MM.1S (cell line): ENCODE measurements at regions not wholly inside any gene's neighbourhood (a gene's known extent, or its start where the extent isn't known, plus 50 kb on each side); places are given as distances from the start of the nearest gene placed in this dataset.

Experiments
- DNase-seq: peaks from one replicate; pipeline ENCODE4 v3.0.0-alpha.2; 2015
- H2AFZ ChIP-seq: fragments of 300-600 bp; sonication (generic); 2 replicates; pipeline ENCODE4 v1.6.0; 2016; ENCODE audit warnings: antibody characterized with exemption, low read length
- H3F3A ChIP-seq: fragments of 300-600 bp; sonication (generic); 2 replicates; pipeline ENCODE4 v1.6.1; 2016; ENCODE audit warnings: mild to moderate bottlenecking, antibody characterized with exemption, low read length, moderate library complexity, mixed read lengths; ENCODE audit not compliant: insufficient read depth
- H3K27ac ChIP-seq: fragments of 300-600 bp; sonication (generic); 2 replicates; pipeline ENCODE4 v1.5.1; 2016; ENCODE audit warnings: mild to moderate bottlenecking, low read length
- H3K27me3 ChIP-seq: fragments of 300-600 bp; sonication (generic); replicated peaks from 2 replicates; pipeline ENCODE4 v1.6.0; 2016; ENCODE audit warnings: low read length; ENCODE audit not compliant: insufficient read depth
- H3K36me3 ChIP-seq: fragments of 300-600 bp; sonication (generic); replicated peaks from 2 replicates; pipeline ENCODE4 v1.6.1; 2016; ENCODE audit warnings: mild to moderate bottlenecking, low read length, mixed read lengths; ENCODE audit not compliant: insufficient read depth
- H3K4me1 ChIP-seq: fragments of 300-600 bp; sonication (generic); 2 replicates; pipeline ENCODE4 v1.6.1; 2016; ENCODE audit warnings: low read length, mixed read lengths
- H3K4me2 ChIP-seq: fragments of 300-600 bp; sonication (generic); 2 replicates; pipeline ENCODE4 v1.6.0; 2016; ENCODE audit warnings: low read depth, low read length
- H3K4me3 ChIP-seq: fragments of 300-600 bp; sonication (generic); 2 replicates; pipeline ENCODE4 v1.5.1; 2016; ENCODE audit warnings: low read length, mixed read lengths
- H3K79me2 ChIP-seq: fragments of 300-600 bp; sonication (generic); 2 replicates; pipeline ENCODE4 v1.6.1; 2016; ENCODE audit warnings: mixed run types, low read length, mixed read lengths
- H3K9ac ChIP-seq: fragments of 300-600 bp; sonication (generic); 2 replicates; pipeline ENCODE4 v1.6.1; 2016; ENCODE audit warnings: low read length, mixed read lengths
- H3K9me2 ChIP-seq: fragments of 300-600 bp; sonication (generic); replicated peaks from 2 replicates; pipeline ENCODE4 v1.6.1; 2016; ENCODE audit warnings: mild to moderate bottlenecking, low read length, mixed read lengths; ENCODE audit not compliant: insufficient read depth
- H3K9me3 ChIP-seq: fragments of 300-600 bp; sonication (generic); replicated peaks from 2 replicates; pipeline ENCODE4 v1.6.1; 2016; ENCODE audit warnings: mild to moderate bottlenecking, low read length, mixed read lengths; ENCODE audit not compliant: insufficient read depth
- H4K20me1 ChIP-seq: fragments of 300-600 bp; sonication (generic); 2 replicates; pipeline ENCODE4 v1.6.1; 2016; ENCODE audit warnings: mild to moderate bottlenecking, low read length, moderate library complexity, mixed read lengths; ENCODE audit not compliant: insufficient read depth
- CTCF ChIP-seq: fragments of 300-600 bp; sonication (generic); IDR thresholded peaks from 2 replicates; pipeline ENCODE4 v1.5.1; 2016; ENCODE audit warnings: antibody characterized with exemption, low read length, mixed read lengths
- EZH2 ChIP-seq: fragments of 300-600 bp; sonication (generic); optimal IDR thresholded peaks from 2 replicates; pipeline ENCODE3; 2017; ENCODE audit warnings: low read depth, mild to moderate bottlenecking, antibody characterized with exemption, low read length, mixed read lengths
- EZH2phosphoT487 ChIP-seq: fragments of 300-600 bp; sonication (generic); IDR thresholded peaks from 2 replicates; pipeline ENCODE4 v1.6.1; 2018; ENCODE audit warnings: antibody characterized with exemption, low read length

GRCh38 chr17:13128676-13129075, 110.8 kb upstream of the ELAC2 start:
- no peaks in the 10 kb centered on the region for H3K27me3 ChIP-seq
- H3K27ac ChIP-seq = no peak overlapping the region
- no peaks in the 10 kb centered on the region for H3K9me3 ChIP-seq
- no peaks in the 10 kb centered on the region for H3K79me2 ChIP-seq
- no peaks in the 10 kb centered on the region for H4K20me1 ChIP-seq
- no peaks in the 10 kb centered on the region for H3K4me1 ChIP-seq
- TF ChIP-seq CTCF (no peak), EZH2phosphoT487 (no peak), EZH2 (no peak)
- no peaks in the 10 kb centered on the region for H3K9me2 ChIP-seq
- H3F3A ChIP-seq = no peaks in the 10 kb centered on the region
- no peak overlapping the region for H3K4me3 ChIP-seq
- H2AFZ ChIP-seq = no peak overlapping the region
- no peak overlapping the region for H3K4me2 ChIP-seq
- no peaks in the 10 kb centered on the region for H3K36me3 ChIP-seq
- DNase-seq = no peak
- H3K9ac ChIP-seq = no peak overlapping the region

GRCh38 chr17:13127921-13128602, 110.2 kb upstream of the ELAC2 start:
- Histone ChIP-seq H3K9me2 (no peaks in the 10 kb centered on the region), H3K4me1 (no peaks in the 10 kb centered on the region), H3K4me2 (no peak overlapping the region), H2AFZ (no peak overlapping the region), H3K27me3 (no peaks in the 10 kb centered on the region), H3K79me2 (no peaks in the 10 kb centered on the region), H3K36me3 (no peaks in the 10 kb centered on the region), H3K4me3 (no peak overlapping the region), H3F3A (no peaks in the 10 kb centered on the region), H3K27ac (no peak overlapping the region), H3K9me3 (no peaks in the 10 kb centered on the region), H3K9ac (no peak overlapping the region), H4K20me1 (no peaks in the 10 kb centered on the region)
- TF ChIP-seq EZH2 = no peak
- TF ChIP-seq CTCF = no peak
- no peak for TF ChIP-seq EZH2phosphoT487
- no peak for DNase-seq

- Histone ChIP-seq H3F3A (no peaks in the 10 kb centered on the region), H2AFZ (no peak overlapping the region), H3K27ac (no peak overlapping the region), H3K9me2 (no peaks in the 10 kb centered on the region), H3K4me3 (no peak overlapping the region), H3K9me3 (no peaks in the 10 kb centered on the region), H3K36me3 (no peaks in the 10 kb centered on the region), H3K27me3 (no peaks in the 10 kb centered on the region), H3K79me2 (no peaks in the 10 kb centered on the region), H3K4me2 (no peak overlapping the region), H4K20me1 (no peaks in the 10 kb centered on the region), H3K9ac (no peak overlapping the region), H3K4me1 (no peaks in the 10 kb centered on the region)
- no peak for DNase-seq
- no peak for TF ChIP-seq EZH2
- TF ChIP-seq CTCF = no peak
- no peak for TF ChIP-seq EZH2phosphoT487
Measured at GRCh38 chr17:13120864-13121263, 103.0 kb upstream of the ELAC2 start.
